GM19328 (cell line): ENCODE measurements at regions not wholly inside any gene's neighbourhood (a gene's known extent, or its start where the extent isn't known, plus 50 kb on each side); places are given as distances from the start of the nearest gene placed in this dataset.
"Not testable (repeated sequence)": the region's sequence is repeated elsewhere in the genome, so short reads cannot be mapped to it uniquely, and the experiment has no call there.

ENCODE experiments used
- ATAC-seq: cut with Tn5 transposase; IDR thresholded peaks from one replicate; pipeline ENCODE4 v1.9.1; 2021; ENCODE audit warnings: mild to moderate bottlenecking, moderate library complexity; ENCODE audit not compliant: unreplicated experiment

- no peak for ATAC-seq
Measured at GRCh38 chrX:83588409-83588808, 80.3 kb downstream of the POU3F4 start.

- no peak for ATAC-seq
Measured at GRCh38 chrX:83593634-83594294, 85.7 kb downstream of the POU3F4 start.

- no peak for ATAC-seq
Measured at GRCh38 chrX:83630662-83631061, 122.6 kb downstream of the POU3F4 start.

DNA sequence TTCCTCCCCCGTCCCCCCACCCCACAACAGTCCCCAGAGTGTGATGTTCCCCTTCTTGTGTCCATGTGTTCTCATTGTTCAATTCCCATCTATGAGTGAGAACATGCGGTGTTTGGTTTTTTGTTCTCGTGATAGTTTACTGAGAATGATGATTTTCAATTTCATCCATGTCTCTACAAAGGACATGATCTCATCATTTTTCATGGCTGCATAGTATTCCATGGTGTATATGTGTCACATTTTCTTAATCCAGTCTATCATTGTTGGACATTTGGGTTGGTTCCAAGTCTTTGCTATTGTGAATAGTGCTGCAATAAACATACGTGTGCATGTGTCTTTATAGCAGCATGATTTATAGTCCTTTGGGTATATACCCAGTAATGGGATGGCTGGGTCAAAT lies 141.6 kb downstream of the POU3F4 start:
- ATAC-seq: not testable (repeated sequence)

- ATAC-seq: peak; percentile 77
Measured at GRCh38 chrX:83658731-83659130, 150.6 kb downstream of the POU3F4 start.
